Lung (tissue), 11 donors: ENCODE measurements at regions not wholly inside any gene's neighbourhood (a gene's known extent, or its start where the extent isn't known, plus 50 kb on each side); places are given as distances from the start of the nearest gene placed in this dataset.

Experiments used
- ATAC-seq: fragments of 200-7000 bp; cut with Tn5 transposase; one replicate; pipeline ENCODE4 v1.9.1; 2020; ENCODE audit warnings: moderate number of reproducible peaks; ENCODE audit not compliant: insufficient read depth, low FRiP score
- DNase-seq, 3 donors: peaks; one replicate each; pipeline ENCODE4 v3.0.0-alpha.2; 2013 to 2017
- H3K27ac ChIP-seq, 2 donors: one replicate each; pipeline ENCODE4 v1.5.1; 2013; ENCODE audit warnings: mild to moderate bottlenecking in 2 of 2, moderate library complexity in 2 of 2, control low read depth in 1 of 2, inconsistent platforms in 1 of 2, low read depth in 1 of 2, low read length in 1 of 2
- H3K27me3 ChIP-seq, 3 donors: one replicate each; pipeline ENCODE4 v1.5.1; 2013; ENCODE audit warnings: low read length in 2 of 3; ENCODE audit not compliant: control insufficient read depth in 3 of 3, insufficient read depth in 3 of 3
- H3K36me3 ChIP-seq, 4 donors: one replicate each; pipeline ENCODE4 v1.5.1; 2013; ENCODE audit warnings: low read length in 4 of 4, mild to moderate bottlenecking in 1 of 4, moderate library complexity in 1 of 4; ENCODE audit not compliant: control insufficient read depth in 4 of 4, insufficient read depth in 4 of 4
- H3K4me1 ChIP-seq, 5 donors: one replicate each; pipeline ENCODE4 v1.5.1; 2013; ENCODE audit warnings: low read length in 5 of 5, mild to moderate bottlenecking in 2 of 5, moderate library complexity in 1 of 5; ENCODE audit not compliant: control insufficient read depth in 5 of 5, insufficient read depth in 5 of 5
- H3K4me3 ChIP-seq: one replicate; pipeline ENCODE4 v1.5.1; 2013; ENCODE audit warnings: mild to moderate bottlenecking, control low read depth, moderate library complexity
- H3K9ac ChIP-seq, 2 donors: one replicate each; pipeline ENCODE4 v1.5.1; 2013; ENCODE audit warnings: low read length in 2 of 2, control low read depth in 1 of 2; ENCODE audit not compliant: insufficient read depth in 1 of 2
- H3K9me3 ChIP-seq, 4 donors: one replicate each; pipeline ENCODE4 v1.5.1; 2013; ENCODE audit warnings: low read length in 3 of 4, mild to moderate bottlenecking in 1 of 4, moderate library complexity in 1 of 4; ENCODE audit not compliant: control insufficient read depth in 4 of 4, insufficient read depth in 3 of 4
- WGBS, 2 donors: extraction: QIAGEN DNeasy Blood & Tissue Kit; methylation state at CpG; one replicate each; pipeline ENCODE4 v1.1.7; 2013; 5-methylcytosine and 5-hydroxymethylcytosine counted together
- TF ChIP-seq, protein P1 (sequence below): IDR thresholded peaks from 2 replicates; pipeline ENCODE4 v1.5.1; 2012; ENCODE audit warnings: mild to moderate bottlenecking; ENCODE audit errors: control extremely low read depth, extremely low read depth
- donor health status: control.
- donor health status: control.
- donor health status: Bipolar disorder and iron deficiency.
- donor health status: healthy.
- donor health status: DM: yes; HTN: yes; CAD: no.

DNA sequence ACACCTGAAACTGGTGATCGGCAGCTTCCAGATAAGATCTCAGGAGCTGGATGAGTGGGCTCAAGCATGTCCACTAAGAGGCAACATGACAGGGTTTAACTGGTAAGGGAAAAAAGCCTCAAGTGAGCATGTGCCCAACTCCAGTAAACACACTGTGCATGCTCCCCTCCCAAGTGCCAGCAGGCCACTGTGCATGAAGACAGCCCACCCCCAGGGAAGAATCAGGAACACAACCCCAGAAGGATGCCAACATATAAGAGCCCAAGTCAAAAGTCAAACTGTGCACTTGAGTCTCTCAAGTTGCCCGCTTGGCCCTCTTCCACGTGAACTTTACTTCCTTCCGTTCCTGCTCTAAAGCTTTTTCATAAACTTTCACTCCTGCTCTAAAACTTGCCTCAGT is 311.3 kb upstream of the PRKD1 start:
- H3K4me3 ChIP-seq = no peak overlapping the region
- no peaks in the 10 kb centered on the region for H3K36me3 ChIP-seq
- no peaks in the 10 kb centered on the region for H3K4me1 ChIP-seq
- no peaks in the 10 kb centered on the region for H3K27me3 ChIP-seq
- ATAC-seq = no peak
- no peak for DNase-seq
- H3K9me3 ChIP-seq = peaks cover 0 to 3% (median 0%) of the 10 kb centered on the region in 4 donors
- 74 to 87% methylated on average over 4 of the region's 4 CpGs for WGBS, 2 donors
- H3K27ac ChIP-seq = no peak overlapping the region
- H3K9ac ChIP-seq = no peak overlapping the region
- TF ChIP-seq, protein P1, sequence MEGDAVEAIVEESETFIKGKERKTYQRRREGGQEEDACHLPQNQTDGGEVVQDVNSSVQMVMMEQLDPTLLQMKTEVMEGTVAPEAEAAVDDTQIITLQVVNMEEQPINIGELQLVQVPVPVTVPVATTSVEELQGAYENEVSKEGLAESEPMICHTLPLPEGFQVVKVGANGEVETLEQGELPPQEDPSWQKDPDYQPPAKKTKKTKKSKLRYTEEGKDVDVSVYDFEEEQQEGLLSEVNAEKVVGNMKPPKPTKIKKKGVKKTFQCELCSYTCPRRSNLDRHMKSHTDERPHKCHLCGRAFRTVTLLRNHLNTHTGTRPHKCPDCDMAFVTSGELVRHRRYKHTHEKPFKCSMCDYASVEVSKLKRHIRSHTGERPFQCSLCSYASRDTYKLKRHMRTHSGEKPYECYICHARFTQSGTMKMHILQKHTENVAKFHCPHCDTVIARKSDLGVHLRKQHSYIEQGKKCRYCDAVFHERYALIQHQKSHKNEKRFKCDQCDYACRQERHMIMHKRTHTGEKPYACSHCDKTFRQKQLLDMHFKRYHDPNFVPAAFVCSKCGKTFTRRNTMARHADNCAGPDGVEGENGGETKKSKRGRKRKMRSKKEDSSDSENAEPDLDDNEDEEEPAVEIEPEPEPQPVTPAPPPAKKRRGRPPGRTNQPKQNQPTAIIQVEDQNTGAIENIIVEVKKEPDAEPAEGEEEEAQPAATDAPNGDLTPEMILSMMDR = no peak

DNA sequence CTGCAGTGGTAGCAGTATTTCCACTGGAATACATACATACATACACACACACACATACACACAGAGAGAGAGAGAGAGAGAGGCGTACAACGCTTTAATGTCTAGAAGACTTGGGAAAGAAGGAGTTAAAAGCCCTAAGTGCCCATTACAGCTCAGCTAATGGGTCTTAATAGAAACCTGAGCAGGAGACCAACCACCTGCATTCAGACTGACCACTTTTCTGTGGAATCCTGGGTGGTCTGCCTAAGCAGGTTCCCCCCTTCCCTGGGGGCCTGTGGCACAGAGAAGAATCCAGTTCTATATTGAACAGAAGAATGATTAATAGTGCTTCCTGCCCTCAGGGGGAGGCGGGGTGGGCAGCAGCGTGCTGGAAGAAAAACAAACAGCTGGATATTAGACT is 312.4 kb upstream of the PRKD1 start:
- ATAC-seq = no peak
- no peak overlapping the region for H3K9ac ChIP-seq
- H3K36me3 ChIP-seq = no peaks in the 10 kb centered on the region
- H3K27me3 ChIP-seq = no peaks in the 10 kb centered on the region
- no peak overlapping the region for H3K4me3 ChIP-seq
- WGBS, 2 donors = 57 to 66% methylated on average over 4 of the region's 4 CpGs
- DNase-seq = no peak
- H3K27ac ChIP-seq = no peak overlapping the region
- TF ChIP-seq, protein P1 = no peak
- no peaks in the 10 kb centered on the region for H3K4me1 ChIP-seq
- H3K9me3 ChIP-seq = peaks cover 0 to 3% (median 0%) of the 10 kb centered on the region in 4 donors

DNA sequence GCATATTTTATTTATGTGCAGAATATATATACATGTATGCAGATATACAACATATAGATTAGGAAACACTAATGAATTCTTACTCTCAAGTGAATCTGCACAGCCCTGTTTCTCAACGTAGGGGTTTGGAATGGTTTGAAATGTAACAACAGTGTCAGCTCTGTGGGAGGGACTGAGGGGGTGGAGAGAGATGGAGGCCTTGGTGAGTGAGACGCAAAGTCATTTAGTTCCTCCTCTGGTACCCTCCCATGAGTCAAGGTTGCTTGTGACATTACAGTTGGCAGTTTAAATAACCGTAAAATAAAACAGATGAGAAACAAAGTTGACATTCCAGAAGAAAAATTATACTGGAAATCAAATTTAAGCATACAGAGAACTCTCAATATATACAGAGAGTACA is 313.0 kb upstream of the PRKD1 start:
- no peak overlapping the region for H3K9ac ChIP-seq

DNA sequence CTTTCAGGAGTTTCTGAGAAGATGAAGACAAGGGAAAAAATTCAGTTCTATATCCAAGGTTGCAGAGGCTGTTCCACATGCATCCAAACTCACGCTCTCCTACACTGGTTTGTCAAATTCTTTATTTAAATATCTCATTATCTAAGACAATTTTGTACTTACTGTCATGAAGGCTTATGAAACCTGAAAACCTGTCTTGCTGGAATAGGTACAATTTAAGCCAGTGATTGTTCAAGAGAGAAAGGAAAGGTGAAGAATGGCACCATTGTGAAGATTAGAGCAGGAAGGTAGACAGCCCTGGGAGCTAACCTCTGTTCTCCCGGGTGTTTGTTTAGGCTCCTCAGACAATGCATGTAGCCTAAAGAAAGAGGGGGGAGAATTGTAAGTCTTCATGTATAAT is 315.1 kb upstream of the PRKD1 start:
- no peaks in the 10 kb centered on the region for H3K27me3 ChIP-seq
- H3K4me1 ChIP-seq = no peaks in the 10 kb centered on the region
- H3K27ac ChIP-seq = no peak overlapping the region
- no peaks in the 10 kb centered on the region for H3K36me3 ChIP-seq
- 67 to 71% methylated on average over 2 of the region's 2 CpGs for WGBS, 2 donors
- no peak overlapping the region for H3K4me3 ChIP-seq
- no peaks in the 10 kb centered on the region for H3K9me3 ChIP-seq
- DNase-seq (no peak), ATAC-seq (no peak)
- H3K9ac ChIP-seq = no peak overlapping the region
- TF ChIP-seq, protein P1 = no peak

More for the DNA sequence above, 313.0 kb upstream of the PRKD1 start:
- WGBS, 2 donors = 51 to 60% methylated on average over 3 of the region's 3 CpGs
- no peaks in the 10 kb centered on the region for H3K36me3 ChIP-seq
- no peaks in the 10 kb centered on the region for H3K27me3 ChIP-seq
- DNase-seq (no peak), ATAC-seq (no peak)
- H3K9me3 ChIP-seq = peaks cover 0 to 3% (median 0%) of the 10 kb centered on the region in 4 donors
- H3K27ac ChIP-seq = no peak overlapping the region
- no peaks in the 10 kb centered on the region for H3K4me1 ChIP-seq
- H3K4me3 ChIP-seq = no peak overlapping the region
- TF ChIP-seq, protein P1 = no peak
